ENCODE measurements at regions not wholly inside any gene's neighbourhood (a gene's known extent, or its start where the extent isn't known, plus 50 kb on each side); places are given as distances from the start of the nearest gene placed in this dataset.

DNA sequence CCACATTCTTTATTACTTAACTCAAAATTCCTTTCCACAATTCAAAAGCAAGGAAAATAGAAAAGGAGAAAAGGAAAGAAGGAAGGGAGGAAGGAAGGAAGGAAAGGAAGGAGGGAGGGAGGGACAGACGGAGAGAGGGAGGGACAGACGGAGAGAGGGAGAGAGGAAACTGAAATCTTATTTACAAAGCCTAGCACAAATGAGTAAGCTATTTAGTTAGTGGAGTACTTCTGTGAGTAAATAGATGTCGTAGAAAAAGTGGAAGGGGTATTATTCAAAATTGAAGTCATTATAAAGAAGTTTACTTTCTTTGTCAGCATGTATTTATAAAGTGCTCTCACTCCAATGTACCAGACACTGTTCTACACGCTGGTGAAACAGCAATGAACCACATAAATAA is 177.9 kb downstream of the CETN3 start:
- Histone ChIP-seq H3K9me3 (no peaks in the 10 kb centered on the region), H3K27ac (peak overlapping the region; percentile 65 to 68), H3K4me1 (peaks cover 0 to 31% of the 10 kb centered on the region in 2 donors), H3K4me3 (peak overlapping the region in 1 of 2 donors; percentile 12), H3K36me3 (no peaks in the 10 kb centered on the region), H3K27me3 (no peaks in the 10 kb centered on the region)
- DNase-seq (ENCODE audit: low spot score in 2 of 2): no peak
- TF ChIP-seq, protein P1, sequence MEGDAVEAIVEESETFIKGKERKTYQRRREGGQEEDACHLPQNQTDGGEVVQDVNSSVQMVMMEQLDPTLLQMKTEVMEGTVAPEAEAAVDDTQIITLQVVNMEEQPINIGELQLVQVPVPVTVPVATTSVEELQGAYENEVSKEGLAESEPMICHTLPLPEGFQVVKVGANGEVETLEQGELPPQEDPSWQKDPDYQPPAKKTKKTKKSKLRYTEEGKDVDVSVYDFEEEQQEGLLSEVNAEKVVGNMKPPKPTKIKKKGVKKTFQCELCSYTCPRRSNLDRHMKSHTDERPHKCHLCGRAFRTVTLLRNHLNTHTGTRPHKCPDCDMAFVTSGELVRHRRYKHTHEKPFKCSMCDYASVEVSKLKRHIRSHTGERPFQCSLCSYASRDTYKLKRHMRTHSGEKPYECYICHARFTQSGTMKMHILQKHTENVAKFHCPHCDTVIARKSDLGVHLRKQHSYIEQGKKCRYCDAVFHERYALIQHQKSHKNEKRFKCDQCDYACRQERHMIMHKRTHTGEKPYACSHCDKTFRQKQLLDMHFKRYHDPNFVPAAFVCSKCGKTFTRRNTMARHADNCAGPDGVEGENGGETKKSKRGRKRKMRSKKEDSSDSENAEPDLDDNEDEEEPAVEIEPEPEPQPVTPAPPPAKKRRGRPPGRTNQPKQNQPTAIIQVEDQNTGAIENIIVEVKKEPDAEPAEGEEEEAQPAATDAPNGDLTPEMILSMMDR (IDR thresholded peaks at IDR 0.05): no peak
- intact Hi-C loops (cut with DNase I): loop anchor here (5.0 kb wide), 1 partner anchor 94 kb away; no protein-coding TSS in a partner anchor

DNA sequence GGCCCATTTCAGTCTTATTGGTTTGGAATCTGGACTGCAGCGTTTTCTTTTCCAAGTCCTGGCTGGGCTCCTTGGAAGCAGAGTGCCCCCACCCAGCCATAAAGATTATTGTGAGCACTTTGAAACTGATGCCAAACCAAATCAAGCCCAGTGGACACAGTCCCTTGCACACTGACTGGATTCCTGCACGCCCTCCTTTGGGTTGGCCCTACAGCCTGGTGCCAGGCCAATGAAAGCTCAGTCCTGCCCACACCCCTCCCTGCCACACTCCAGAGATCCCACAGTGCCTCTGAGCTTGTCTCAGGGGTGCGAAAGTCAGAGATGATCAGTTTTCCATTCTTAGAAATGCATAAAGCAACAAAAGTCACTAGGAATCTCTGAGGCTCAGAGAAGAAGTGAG is 181.9 kb downstream of the CETN3 start:
- TF ChIP-seq, protein P1 (IDR thresholded peaks at IDR 0.05): no peak
- peak in 1 of 2 donors; percentile 71 for DNase-seq (ENCODE audit: low spot score in 2 of 2)
- Histone ChIP-seq H3K9me3 (no peaks in the 10 kb centered on the region), H3K36me3 (no peaks in the 10 kb centered on the region), H3K4me3 (peak overlapping the region in 1 of 2 donors; percentile 29), H3K4me1 (peaks cover 0 to 27% of the 10 kb centered on the region in 2 donors), H3K27ac (peak overlapping the region; percentile 69 to 73), H3K27me3 (no peaks in the 10 kb centered on the region)
- intact Hi-C loops (cut with DNase I): no loop called here

DNA sequence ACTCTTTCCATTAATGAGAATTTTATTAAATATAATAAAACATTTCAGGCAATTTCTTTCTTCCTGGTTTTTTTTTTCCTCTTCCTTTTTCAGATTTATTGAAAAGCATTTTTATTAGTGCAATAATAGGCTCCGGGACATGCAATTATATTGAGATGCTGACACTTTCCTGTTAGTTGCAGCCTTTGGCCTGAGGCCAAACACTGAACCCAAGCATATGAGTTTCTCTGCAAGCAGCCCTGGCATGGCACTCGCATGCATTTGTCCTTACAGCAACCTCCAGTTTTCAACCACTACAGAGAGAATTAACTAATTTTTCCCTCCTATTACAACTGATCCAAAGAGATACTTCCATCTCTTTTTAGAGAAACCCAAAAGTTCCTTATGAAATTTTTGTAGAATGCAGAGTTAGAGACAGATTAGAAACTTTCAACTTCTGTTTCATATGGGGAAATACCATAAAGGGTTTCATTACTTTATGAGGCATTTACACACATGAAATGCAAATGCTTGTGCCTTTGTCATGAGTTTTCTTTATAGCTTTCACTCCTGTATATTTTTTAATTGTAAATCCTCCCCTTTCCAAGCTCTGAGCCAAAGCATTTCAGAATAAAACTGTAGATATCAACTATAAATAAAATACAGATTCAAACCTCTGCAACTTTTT is 183.0 kb downstream of the CETN3 start:
- H3K27me3 ChIP-seq: no peaks in the 10 kb centered on the region
- no peaks in the 10 kb centered on the region for H3K9me3 ChIP-seq
- H3K4me3 ChIP-seq: no peak overlapping the region
- TF ChIP-seq, protein P1 (IDR thresholded peaks at IDR 0.05): no peak
- intact Hi-C loops (cut with DNase I): no loop called here
- no peak overlapping the region for H3K27ac ChIP-seq
- H3K36me3 ChIP-seq: no peaks in the 10 kb centered on the region
- H3K4me1 ChIP-seq: peaks cover 0 to 17% of the 10 kb centered on the region in 2 donors
- DNase-seq (ENCODE audit: low spot score in 2 of 2): no peak

DNA sequence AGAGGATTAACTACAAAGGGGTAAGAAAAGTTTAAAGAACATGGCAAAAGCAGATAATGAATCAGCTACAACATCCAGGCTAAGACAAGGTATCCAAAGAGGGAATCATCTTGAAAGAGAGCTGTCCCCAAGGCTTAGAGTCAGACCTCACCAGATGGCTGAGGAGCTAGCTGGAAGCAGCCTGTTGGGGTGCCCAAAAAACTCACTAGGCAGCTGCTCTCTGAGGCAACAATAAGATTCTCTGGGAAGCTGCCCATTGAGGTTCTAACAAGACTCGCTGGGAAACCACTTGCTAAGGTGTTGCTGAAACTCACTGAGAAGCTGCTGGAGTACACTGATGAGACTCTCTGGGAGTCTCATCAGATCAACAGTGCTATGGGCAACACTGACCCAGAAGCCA is 185.2 kb downstream of the CETN3 start:
- Histone ChIP-seq H3K4me3 (no peak overlapping the region), H3K27ac (no peak overlapping the region), H3K27me3 (no peaks in the 10 kb centered on the region), H3K4me1 (peaks cover 0 to 9% of the 10 kb centered on the region in 2 donors), H3K36me3 (no peaks in the 10 kb centered on the region), H3K9me3 (no peaks in the 10 kb centered on the region)
- TF ChIP-seq, protein P1 (IDR thresholded peaks at IDR 0.05): no peak
- intact Hi-C loops (cut with DNase I): no loop called here
- DNase-seq (ENCODE audit: low spot score in 2 of 2): no peak

DNA sequence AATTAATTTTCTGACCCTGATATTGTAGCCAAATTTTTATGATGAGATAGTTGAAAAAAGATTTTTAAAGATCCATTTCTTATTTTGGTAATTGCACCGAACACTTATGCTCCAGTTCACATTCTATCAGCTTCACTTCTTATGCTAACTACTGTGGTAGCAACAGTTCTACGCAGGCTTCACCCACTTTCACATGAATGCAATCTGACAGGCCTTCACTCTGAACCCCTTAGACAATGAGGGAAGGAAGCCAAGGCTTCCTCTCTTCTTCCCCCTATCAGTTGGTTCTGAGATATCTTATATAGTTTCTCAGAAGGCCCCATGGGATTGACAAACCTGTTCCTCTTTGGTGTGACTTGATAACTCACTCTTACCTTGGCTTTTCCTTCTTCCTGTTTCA is 185.8 kb downstream of the CETN3 start:
- Histone ChIP-seq H3K4me3 (no peak overlapping the region), H3K27me3 (no peaks in the 10 kb centered on the region), H3K36me3 (no peaks in the 10 kb centered on the region), H3K9me3 (no peaks in the 10 kb centered on the region), H3K4me1 (peaks cover 0 to 9% of the 10 kb centered on the region in 2 donors), H3K27ac (no peak overlapping the region)
- no peak for DNase-seq (ENCODE audit: low spot score in 2 of 2)
- TF ChIP-seq, protein P1 (IDR thresholded peaks at IDR 0.05): no peak
- intact Hi-C loops (cut with DNase I): no loop called here
